Activated CD4-positive, alpha-beta T cell treated with anti-CD3 and anti-CD28 coated beads, Interleukin-2, amount 10 ng/mL, durations not matched to agents 7 days and 5 days (primary cell): ENCODE measurements at regions not wholly inside any gene's neighbourhood (a gene's known extent, or its start where the extent isn't known, plus 50 kb on each side); places are given as distances from the start of the nearest gene placed in this dataset.

Experiments
- CTCF ChIA-PET: fragments of 350-600 bp; sonication (Branson Sonifier 250); formaldehyde crosslinking; loops from one replicate; lab custom pipeline; 2021; ENCODE audit warnings: antibody characterized with exemption; lab: Charles Lee
- POLR2A ChIA-PET: fragments of 350-600 bp; sonication (Branson Sonifier 250); formaldehyde crosslinking; loops from one replicate; lab custom pipeline; 2021; ENCODE audit warnings: antibody characterized with exemption; lab: Charles Lee
- DNase-seq: peaks from one replicate; pipeline ENCODE4 v3.0.0-alpha.2; 2020
- H3K27ac Mint-ChIP-seq: one replicate; pipeline ENCODE4 v1.8.0; 2021; ENCODE audit warnings: mild to moderate bottlenecking, moderate library complexity, mixed read lengths
- H3K27me3 Mint-ChIP-seq: one replicate; pipeline ENCODE4 v1.8.0; 2021; ENCODE audit warnings: mixed read lengths
- H3K36me3 Mint-ChIP-seq: one replicate; pipeline ENCODE4 v1.8.0; 2021; ENCODE audit warnings: low read depth, mixed read lengths
- H3K4me1 Mint-ChIP-seq: one replicate; pipeline ENCODE4 v1.8.0; 2021; ENCODE audit warnings: mixed read lengths
- H3K4me3 Mint-ChIP-seq: one replicate; pipeline ENCODE4 v1.8.0; 2021; ENCODE audit warnings: mild to moderate bottlenecking, moderate library complexity, mixed read lengths
- H3K9me3 Mint-ChIP-seq: one replicate; pipeline ENCODE4 v1.8.0; 2021; ENCODE audit warnings: mixed read lengths

DNA sequence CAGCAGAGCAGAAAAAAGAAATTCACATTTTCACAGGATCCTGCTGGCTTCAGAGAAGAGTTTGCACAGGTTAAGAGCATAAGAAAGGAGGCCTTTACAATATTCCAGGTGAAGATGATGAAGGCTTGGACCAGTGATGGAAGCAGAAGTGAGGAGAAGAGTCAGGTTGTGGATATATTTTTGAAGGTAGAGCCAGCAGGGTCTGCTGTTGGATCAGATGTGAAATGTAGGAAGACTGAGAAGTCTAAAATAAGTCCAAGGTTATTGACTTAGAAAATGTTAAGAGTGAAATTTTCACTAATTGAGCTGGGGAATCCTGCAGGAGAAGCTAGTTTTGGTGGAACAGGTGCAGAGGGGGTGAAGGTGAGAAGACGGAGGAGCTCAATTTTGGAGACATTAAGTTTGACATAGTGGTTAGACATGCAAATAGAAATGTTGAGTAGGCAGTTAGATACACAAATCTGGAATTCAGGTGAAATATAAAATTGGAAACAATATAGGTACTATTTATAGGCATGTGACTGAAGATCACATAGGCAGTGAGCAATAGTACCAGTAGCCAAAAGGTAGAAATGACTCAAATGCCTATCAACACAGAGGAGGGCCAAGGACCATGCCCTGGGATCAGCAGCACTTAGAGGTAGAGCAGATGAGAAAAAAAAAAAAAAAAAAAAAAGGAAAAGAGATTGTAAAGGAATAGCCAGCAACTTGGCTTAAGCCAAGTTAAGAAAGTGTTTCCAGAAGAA, 252.0 kb downstream of the AASDHPPT start:
- Mint-ChIP-seq H3K4me3 (no peak overlapping the region), H3K9me3 (peaks cover 1% of the 10 kb centered on the region), H3K4me1 (no peaks in the 10 kb centered on the region), H3K36me3 (no peaks in the 10 kb centered on the region), H3K27ac (no peak overlapping the region), H3K27me3 (no peaks in the 10 kb centered on the region)
- ChIA-PET CTCF (interaction anchor here (0.6 kb wide), 1 partner anchor 1959 kb away, joined by 4 read pairs; no protein-coding TSS in a partner anchor), POLR2A (no interaction called here)
- no peak for DNase-seq

GRCh38 chr11:106331176-106331575, 253.7 kb downstream of the AASDHPPT start:
- Mint-ChIP-seq H3K27me3 (no peaks in the 10 kb centered on the region), H3K9me3 (no peaks in the 10 kb centered on the region), H3K27ac (no peak overlapping the region), H3K4me1 (no peaks in the 10 kb centered on the region), H3K4me3 (no peak overlapping the region), H3K36me3 (no peaks in the 10 kb centered on the region)
- CTCF ChIA-PET: no interaction called here
- POLR2A ChIA-PET: no interaction called here
- DNase-seq: no peak

DNA sequence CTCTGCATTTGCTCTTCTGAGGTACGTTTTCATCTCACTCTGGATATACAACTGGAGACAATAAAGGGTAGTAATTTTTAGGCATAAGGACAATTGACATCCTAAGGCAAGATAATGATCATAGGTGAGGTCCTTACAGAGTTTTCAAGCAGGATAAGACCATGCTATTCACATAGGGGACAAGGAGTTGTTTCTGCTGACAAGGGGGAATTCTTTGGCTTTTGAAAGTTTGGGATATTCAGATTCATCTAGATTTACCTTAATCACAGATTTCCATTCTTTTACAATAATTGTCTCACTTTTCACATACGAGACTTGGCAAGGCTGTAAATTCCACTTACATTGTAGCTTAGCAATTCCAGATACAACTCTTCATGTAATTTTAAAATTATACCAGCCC, 256.2 kb downstream of the AASDHPPT start:
- H3K9me3 Mint-ChIP-seq: no peaks in the 10 kb centered on the region
- CTCF ChIA-PET: no interaction called here
- POLR2A ChIA-PET: no interaction called here
- H3K27ac Mint-ChIP-seq: no peak overlapping the region
- no peaks in the 10 kb centered on the region for H3K36me3 Mint-ChIP-seq
- no peak for DNase-seq
- H3K27me3 Mint-ChIP-seq: no peaks in the 10 kb centered on the region
- H3K4me1 Mint-ChIP-seq: no peaks in the 10 kb centered on the region
- no peak overlapping the region for H3K4me3 Mint-ChIP-seq

DNA sequence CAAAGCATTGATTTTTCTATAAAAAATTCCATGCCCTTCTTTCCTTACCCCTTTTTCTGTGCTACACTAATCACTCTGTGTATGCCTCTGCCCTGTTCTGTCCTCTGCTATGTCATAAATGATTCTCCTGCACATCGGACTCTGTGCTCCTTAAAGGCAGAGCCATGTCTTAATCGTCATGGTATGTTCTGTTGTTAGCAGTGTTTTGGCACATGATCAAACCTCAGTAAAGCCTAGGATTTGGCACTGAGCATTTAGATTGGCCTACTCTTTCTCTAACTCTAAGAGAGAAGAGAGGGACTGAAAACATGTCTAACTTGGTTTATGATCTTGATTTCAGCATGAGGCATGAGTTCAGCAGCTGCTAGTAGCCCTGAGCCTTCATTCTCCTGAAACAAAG, 266.9 kb downstream of the AASDHPPT start:
- CTCF ChIA-PET: no interaction called here
- Mint-ChIP-seq H3K9me3 (no peaks in the 10 kb centered on the region), H3K4me1 (no peaks in the 10 kb centered on the region), H3K27ac (no peak overlapping the region), H3K4me3 (no peak overlapping the region), H3K36me3 (no peaks in the 10 kb centered on the region), H3K27me3 (no peaks in the 10 kb centered on the region)
- POLR2A ChIA-PET: no interaction called here
- DNase-seq: no peak

GRCh38 chr11:106344966-106345365, 267.5 kb downstream of the AASDHPPT start:
- no peak for DNase-seq
- H3K36me3 Mint-ChIP-seq: no peaks in the 10 kb centered on the region
- ChIA-PET POLR2A (no interaction called here), CTCF (no interaction called here)
- H3K9me3 Mint-ChIP-seq: no peaks in the 10 kb centered on the region
- no peak overlapping the region for H3K4me3 Mint-ChIP-seq
- no peaks in the 10 kb centered on the region for H3K4me1 Mint-ChIP-seq
- H3K27me3 Mint-ChIP-seq: no peaks in the 10 kb centered on the region
- no peak overlapping the region for H3K27ac Mint-ChIP-seq

DNA sequence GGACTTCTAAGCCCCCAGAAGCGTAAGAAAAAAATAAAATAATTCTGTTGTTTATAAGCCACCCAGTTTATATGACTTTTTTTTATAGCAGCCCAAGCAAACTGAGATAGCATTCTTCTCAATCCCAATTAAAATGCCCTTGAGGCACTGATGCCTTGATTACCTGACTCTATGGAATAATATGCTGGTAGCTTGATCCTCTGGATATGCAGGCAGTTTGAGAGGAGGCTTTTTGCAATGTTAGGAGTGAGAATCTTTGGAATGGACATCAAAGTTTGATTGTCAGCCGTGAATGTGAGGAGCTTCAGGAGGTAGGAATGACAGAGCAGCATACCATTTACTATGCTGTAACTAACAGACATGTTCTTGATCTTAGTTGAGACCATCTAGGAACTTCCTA, 275.6 kb downstream of the AASDHPPT start:
- Mint-ChIP-seq H3K27me3 (no peaks in the 10 kb centered on the region), H3K27ac (no peak overlapping the region), H3K4me1 (no peaks in the 10 kb centered on the region), H3K4me3 (no peak overlapping the region), H3K9me3 (no peaks in the 10 kb centered on the region), H3K36me3 (no peaks in the 10 kb centered on the region)
- CTCF ChIA-PET: no interaction called here
- no peak for DNase-seq
- POLR2A ChIA-PET: no interaction called here

DNA sequence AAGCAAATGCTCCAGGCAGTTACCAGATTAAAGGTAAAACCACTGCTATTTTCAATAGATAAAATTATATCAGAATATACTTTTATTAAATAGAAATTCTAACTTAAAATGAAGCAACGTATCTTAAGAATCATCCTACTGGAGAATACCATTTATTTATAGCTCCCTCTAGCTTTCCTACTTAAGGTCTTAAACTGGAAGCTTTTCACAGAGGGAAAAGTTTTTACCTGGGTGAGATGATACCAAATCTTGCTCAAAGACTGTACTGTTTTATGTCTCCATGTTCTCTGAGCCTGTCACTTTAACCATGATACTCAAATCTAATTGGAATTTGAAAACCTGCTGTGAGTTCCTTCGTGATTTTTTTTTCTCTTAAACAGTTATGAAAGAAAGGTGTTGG, 291.8 kb downstream of the AASDHPPT start:
- POLR2A ChIA-PET: no interaction called here

GRCh38 chr11:106378513-106379179, 301.2 kb downstream of the AASDHPPT start:
- Mint-ChIP-seq H3K4me3 (no peak overlapping the region), H3K27me3 (no peaks in the 10 kb centered on the region), H3K9me3 (peaks cover 3% of the 10 kb centered on the region), H3K27ac (no peak overlapping the region), H3K4me1 (no peaks in the 10 kb centered on the region), H3K36me3 (no peaks in the 10 kb centered on the region)
- POLR2A ChIA-PET: no interaction called here
- CTCF ChIA-PET: no interaction called here
- DNase-seq: no peak

More for the DNA sequence above, 291.8 kb downstream of the AASDHPPT start:
- no peaks in the 10 kb centered on the region for H3K27me3 Mint-ChIP-seq
- H3K9me3 Mint-ChIP-seq: peaks cover 3% of the 10 kb centered on the region
- no peak overlapping the region for H3K4me3 Mint-ChIP-seq
- DNase-seq: no peak
- no peaks in the 10 kb centered on the region for H3K4me1 Mint-ChIP-seq
- H3K36me3 Mint-ChIP-seq: no peaks in the 10 kb centered on the region
- CTCF ChIA-PET: no interaction called here
- H3K27ac Mint-ChIP-seq: no peak overlapping the region

- DNase-seq: no peak
- ChIA-PET CTCF (no interaction called here), POLR2A (no interaction called here)
- Mint-ChIP-seq H3K9me3 (no peaks in the 10 kb centered on the region), H3K36me3 (no peaks in the 10 kb centered on the region), H3K4me3 (no peak overlapping the region), H3K4me1 (no peaks in the 10 kb centered on the region), H3K27ac (no peak overlapping the region), H3K27me3 (no peaks in the 10 kb centered on the region)
Observed at GRCh38 chr11:106379265-106379664, 301.8 kb downstream of the AASDHPPT start.

DNA sequence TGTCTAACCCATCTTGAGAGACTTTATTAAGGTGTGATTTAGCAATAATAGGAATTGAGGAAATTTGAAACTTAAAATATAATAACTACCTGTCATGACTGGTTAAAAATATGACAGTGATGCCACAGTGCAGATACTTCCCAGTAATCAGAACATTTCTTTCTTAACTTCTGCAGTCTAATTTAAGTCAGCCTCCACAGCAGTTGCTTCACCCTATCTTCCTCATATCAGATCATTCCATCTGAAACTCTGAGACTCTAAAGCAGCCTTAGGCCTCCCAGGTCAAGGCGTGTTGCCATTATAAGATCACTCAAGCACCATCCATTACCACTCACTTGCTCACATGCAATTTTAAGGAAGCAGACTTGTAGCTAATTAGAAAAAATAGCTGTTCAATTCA, 302.2 kb downstream of the AASDHPPT start:
- CTCF ChIA-PET: no interaction called here
- Mint-ChIP-seq H3K36me3 (no peaks in the 10 kb centered on the region), H3K9me3 (no peaks in the 10 kb centered on the region), H3K27ac (no peak overlapping the region), H3K4me1 (no peaks in the 10 kb centered on the region), H3K4me3 (no peak overlapping the region), H3K27me3 (no peaks in the 10 kb centered on the region)
- no peak for DNase-seq
- POLR2A ChIA-PET: no interaction called here

GRCh38 chr11:106381895-106382294, 304.4 kb downstream of the AASDHPPT start:
- CTCF ChIA-PET: no interaction called here

DNA sequence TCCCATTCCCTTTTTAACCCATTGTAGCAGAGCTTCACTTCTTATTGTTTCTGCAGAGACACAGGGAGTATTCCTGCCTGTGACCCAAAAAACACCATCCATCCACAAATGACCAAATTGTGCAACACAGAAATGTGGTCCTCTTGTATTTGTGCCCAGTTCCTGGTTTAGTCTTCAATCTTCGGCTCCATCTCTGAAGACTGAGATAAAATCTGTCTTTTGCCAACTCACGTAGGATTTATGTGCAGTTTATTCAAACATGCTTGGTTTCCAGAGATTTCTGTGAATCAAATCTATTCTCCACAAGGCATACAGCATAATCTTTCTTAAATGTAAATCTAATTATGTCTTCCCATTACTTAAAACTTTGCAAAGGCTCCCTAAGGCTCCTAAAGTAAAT, 307.0 kb downstream of the AASDHPPT start:
- DNase-seq: no peak
- Mint-ChIP-seq H3K27ac (no peak overlapping the region), H3K4me3 (no peak overlapping the region), H3K36me3 (no peaks in the 10 kb centered on the region), H3K4me1 (no peaks in the 10 kb centered on the region), H3K9me3 (peaks cover 4% of the 10 kb centered on the region), H3K27me3 (no peaks in the 10 kb centered on the region)
- ChIA-PET POLR2A (no interaction called here), CTCF (no interaction called here)

More at GRCh38 chr11:106381895-106382294, 304.4 kb downstream of the AASDHPPT start:
- Mint-ChIP-seq H3K4me1 (no peaks in the 10 kb centered on the region), H3K4me3 (no peak overlapping the region), H3K36me3 (no peaks in the 10 kb centered on the region), H3K27ac (no peak overlapping the region), H3K27me3 (no peaks in the 10 kb centered on the region), H3K9me3 (no peaks in the 10 kb centered on the region)
- DNase-seq: no peak
- POLR2A ChIA-PET: no interaction called here

- no peaks in the 10 kb centered on the region for H3K36me3 Mint-ChIP-seq
- DNase-seq: no peak
- POLR2A ChIA-PET: no interaction called here
- CTCF ChIA-PET: no interaction called here
- no peaks in the 10 kb centered on the region for H3K4me1 Mint-ChIP-seq
- no peak overlapping the region for H3K4me3 Mint-ChIP-seq
- H3K27ac Mint-ChIP-seq: no peak overlapping the region
- no peaks in the 10 kb centered on the region for H3K27me3 Mint-ChIP-seq
- peaks cover 4% of the 10 kb centered on the region for H3K9me3 Mint-ChIP-seq
Observed at GRCh38 chr11:106386519-106386918, 309.1 kb downstream of the AASDHPPT start.
